ENCODE measurements at regions not wholly inside any gene's neighbourhood (a gene's known extent, or its start where the extent isn't known, plus 50 kb on each side); places are given as distances from the start of the nearest gene placed in this dataset.

GRCh38 chr1:79376106-79376505, 369.6 kb upstream of the ADGRL4 start:
- DNase-seq = no peak

- no peak for DNase-seq
Observed at GRCh38 chr1:79375352-79375751, 368.8 kb upstream of the ADGRL4 start.

GRCh38 chr1:79374397-79374796, 367.9 kb upstream of the ADGRL4 start:
- no peak for DNase-seq

GRCh38 chr1:79373481-79374125, 367.1 kb upstream of the ADGRL4 start:
- DNase-seq = no peak

- DNase-seq = no peak
Observed at GRCh38 chr1:79371802-79372201, 365.3 kb upstream of the ADGRL4 start.

- no peak for DNase-seq
Observed at GRCh38 chr1:79369091-79369490, 362.6 kb upstream of the ADGRL4 start.

GRCh38 chr1:79364896-79365295, 358.4 kb upstream of the ADGRL4 start:
- no peak for DNase-seq

- peak; percentile 24 for DNase-seq
Observed at GRCh38 chr1:79363430-79363829, 356.9 kb upstream of the ADGRL4 start.

GRCh38 chr1:79362470-79362869, 355.9 kb upstream of the ADGRL4 start:
- DNase-seq = no peak

GRCh38 chr1:79355090-79355489, 348.6 kb upstream of the ADGRL4 start:
- DNase-seq = no peak

- DNase-seq = peak; percentile 23
Observed at GRCh38 chr1:79353224-79353623, 346.7 kb upstream of the ADGRL4 start.

GRCh38 chr1:79326875-79327274, 320.3 kb upstream of the ADGRL4 start:
- DNase-seq = no peak

GRCh38 chr1:79325705-79326104, 319.2 kb upstream of the ADGRL4 start:
- no peak for DNase-seq

GRCh38 chr1:79325126-79325525, 318.6 kb upstream of the ADGRL4 start:
- DNase-seq = no peak

GRCh38 chr1:79323239-79324025, 316.9 kb upstream of the ADGRL4 start:
- DNase-seq = no peak

- no peak for DNase-seq
Observed at GRCh38 chr1:79322511-79323027, 316.0 kb upstream of the ADGRL4 start.

GRCh38 chr1:79312438-79312837, 305.9 kb upstream of the ADGRL4 start:
- DNase-seq = no peak

GRCh38 chr1:79310609-79311008, 304.1 kb upstream of the ADGRL4 start:
- no peak for DNase-seq

GRCh38 chr1:79304131-79304530, 297.6 kb upstream of the ADGRL4 start:
- no peak for DNase-seq

GRCh38 chr1:79303040-79303439, 296.5 kb upstream of the ADGRL4 start:
- no peak for DNase-seq

GRCh38 chr1:79302380-79302930, 295.9 kb upstream of the ADGRL4 start:
- peak; percentile 12 for DNase-seq

- DNase-seq = no peak
Observed at GRCh38 chr1:79295967-79296366, 289.4 kb upstream of the ADGRL4 start.

- DNase-seq = no peak
Observed at GRCh38 chr1:79293611-79294010, 287.1 kb upstream of the ADGRL4 start.

- no peak for DNase-seq
Observed at GRCh38 chr1:79290927-79291474, 284.5 kb upstream of the ADGRL4 start.

All from NCI-H510A treated with DMSO at 0.1 percent for 48 hours (cell line).